GM23338 (cell line): ENCODE measurements at regions not wholly inside any gene's neighbourhood (a gene's known extent, or its start where the extent isn't known, plus 50 kb on each side); places are given as distances from the start of the nearest gene placed in this dataset.

Experiments
- ATAC-seq: fragments of 200-7000 bp; cut with Tn5 transposase; 3 replicates; pipeline ENCODE4 v1.9.1; 2020
- DNase-seq: peaks from one replicate; pipeline ENCODE4 v3.0.0-alpha.2; 2015; ENCODE audit warnings: low spot score
- H2AFZ ChIP-seq: fragments of 200-600 bp; sonication (generic); 2 replicates; pipeline ENCODE4 v1.8.0; 2016; ENCODE audit warnings: antibody characterized with exemption, mild to moderate bottlenecking, moderate library complexity
- H3F3A ChIP-seq: fragments of 200-600 bp; sonication (generic); replicated peaks from 2 replicates; pipeline ENCODE4 v1.8.0; 2017; ENCODE audit warnings: antibody characterized with exemption, mixed run types, low read depth
- H3K27ac ChIP-seq: fragments of 200-600 bp; sonication (generic); 2 replicates; pipeline ENCODE4 v1.6.1; 2016; ENCODE audit warnings: low read depth
- H3K27me3 ChIP-seq: fragments of 200-600 bp; sonication (generic); 2 replicates; pipeline ENCODE4 v1.8.0; 2016; ENCODE audit warnings: mild to moderate bottlenecking, mixed run types, moderate library complexity; ENCODE audit not compliant: insufficient read depth
- H3K36me3 ChIP-seq: fragments of 200-600 bp; sonication (generic); 2 replicates; pipeline ENCODE4 v1.8.0; 2016; ENCODE audit warnings: mild to moderate bottlenecking; ENCODE audit not compliant: insufficient read depth
- H3K4me1 ChIP-seq: fragments of 200-600 bp; sonication (generic); 2 replicates; pipeline ENCODE4 v1.8.0; 2016; ENCODE audit warnings: mild to moderate bottlenecking, moderate library complexity; ENCODE audit not compliant: insufficient read depth
- H3K4me2 ChIP-seq: fragments of 200-600 bp; sonication (generic); 2 replicates; pipeline ENCODE4 v1.7.1; 2017; ENCODE audit warnings: mixed run types
- H3K4me3 ChIP-seq: fragments of 200-600 bp; sonication (generic); 2 replicates; pipeline ENCODE4 v1.6.1; 2016; ENCODE audit warnings: mixed run types
- H3K79me2 ChIP-seq: fragments of 200-600 bp; sonication (generic); replicated peaks from 2 replicates; pipeline ENCODE4 v1.8.0; 2017; ENCODE audit warnings: mild to moderate bottlenecking; ENCODE audit not compliant: insufficient read depth
- H3K9me2 ChIP-seq: fragments of 200-600 bp; sonication (generic); 2 replicates; pipeline ENCODE4 v1.8.0; 2017; ENCODE audit not compliant: insufficient read depth
- H4K20me1 ChIP-seq: fragments of 200-600 bp; sonication (generic); replicated peaks from 2 replicates; pipeline ENCODE4 v1.8.0; 2017; ENCODE audit warnings: mild to moderate bottlenecking; ENCODE audit not compliant: insufficient read depth
- H3K27ac Mint-ChIP-seq: 2 replicates; pipeline ENCODE4 v1.8.0; 2020; ENCODE audit warnings: inconsistent platforms, mild to moderate bottlenecking, moderate library complexity, mixed read lengths
- H3K27me3 Mint-ChIP-seq: 3 replicates; pipeline ENCODE4 v1.8.0; 2022; ENCODE audit warnings: low read depth, mild to moderate bottlenecking, moderate library complexity, mixed read lengths, inconsistent platforms; ENCODE audit not compliant: insufficient read depth, poor library complexity
- H3K36me3 Mint-ChIP-seq: 3 replicates; pipeline ENCODE4 v1.8.0; 2021; ENCODE audit warnings: low read depth, mild to moderate bottlenecking, inconsistent platforms, moderate library complexity, mixed read lengths
- H3K4me1 Mint-ChIP-seq: 3 replicates; pipeline ENCODE4 v1.8.0; 2020; ENCODE audit warnings: mild to moderate bottlenecking, inconsistent platforms, mixed read lengths
- H3K4me3 Mint-ChIP-seq: 3 replicates; pipeline ENCODE4 v1.8.0; 2021; ENCODE audit warnings: moderate library complexity, mild to moderate bottlenecking, inconsistent platforms, mixed read lengths
- H3K9me3 Mint-ChIP-seq: 3 replicates; pipeline ENCODE4 v1.8.0; 2020; ENCODE audit warnings: moderate library complexity, mild to moderate bottlenecking, inconsistent platforms, mixed read lengths
- CREB1 ChIP-seq: fragments of 250-450 bp; sonication (Bioruptor Pico); IDR thresholded peaks from 2 replicates; pipeline ENCODE4 v1.5.0; 2020; ENCODE audit warnings: low read depth, mild to moderate bottlenecking, moderate library complexity
- EZH2 ChIP-seq: fragments of 200-600 bp; sonication (generic); IDR thresholded peaks from one replicate; pipeline ENCODE4 v1.8.0; 2017; ENCODE audit warnings: antibody characterized with exemption, mild to moderate bottlenecking, low read depth; ENCODE audit not compliant: unreplicated experiment
- EZH2phosphoT487 ChIP-seq: fragments of 200-600 bp; sonication (generic); IDR thresholded peaks from one replicate; pipeline ENCODE4 v1.8.1; 2018; ENCODE audit warnings: antibody characterized with exemption; ENCODE audit not compliant: unreplicated experiment
- JUNB ChIP-seq: IDR thresholded peaks from one replicate; pipeline ENCODE4 v1.6.1; 2016; ENCODE audit warnings: antibody characterized with exemption; ENCODE audit not compliant: unreplicated experiment
- NANOG ChIP-seq: IDR thresholded peaks from 2 replicates; pipeline ENCODE4 v1.6.1; 2016; ENCODE audit warnings: antibody characterized with exemption, borderline replicate concordance
- POLR2AphosphoS5 ChIP-seq: IDR thresholded peaks from 2 replicates; pipeline ENCODE4 v1.6.1; 2016; ENCODE audit warnings: antibody characterized with exemption, low read depth
- STAT1 ChIP-seq: IDR thresholded peaks from one replicate; pipeline ENCODE4 v1.6.1; 2016; ENCODE audit warnings: antibody characterized with exemption; ENCODE audit not compliant: unreplicated experiment
- ZNF114 ChIP-seq: fragments of 250-450 bp; sonication (Bioruptor Pico); IDR thresholded peaks from 2 replicates; pipeline ENCODE4 v1.5.0; 2020; ENCODE audit warnings: mild to moderate bottlenecking, moderate library complexity
- ZNF331 ChIP-seq: fragments of 250-450 bp; sonication (Bioruptor Pico); IDR thresholded peaks from 2 replicates; pipeline ENCODE4 v1.5.0; 2020; ENCODE audit warnings: low read depth, mild to moderate bottlenecking, moderate library complexity
- TF ChIP-seq, protein P1 (sequence below): IDR thresholded peaks from 2 replicates; pipeline ENCODE4 v1.6.1; 2016; ENCODE audit warnings: antibody characterized with exemption
- TF ChIP-seq, protein P2 (sequence below): fragments of 250-450 bp; sonication (Bioruptor Pico); IDR thresholded peaks from 2 replicates; pipeline ENCODE4 v1.5.0; 2020; ENCODE audit warnings: mild to moderate bottlenecking, moderate library complexity
- TF ChIP-seq, protein P3 (sequence below): IDR thresholded peaks from one replicate; pipeline ENCODE4 v1.6.1; 2018; ENCODE audit warnings: antibody characterized with exemption; ENCODE audit not compliant: unreplicated experiment
- TF ChIP-seq, protein P4 (sequence below), 2 experiments: fragments of 200-600 bp in 1 of 2; sonication (generic) in 1 of 2; conservative IDR thresholded peaks; 2 replicates each; pipeline versions ENCODE4 v1.5.1 to v1.6.1; 2016 to 2017; ENCODE audit warnings: antibody characterized with exemption in 2 of 2, low read depth in 2 of 2, mild to moderate bottlenecking in 2 of 2, moderate library complexity in 1 of 2

DNA sequence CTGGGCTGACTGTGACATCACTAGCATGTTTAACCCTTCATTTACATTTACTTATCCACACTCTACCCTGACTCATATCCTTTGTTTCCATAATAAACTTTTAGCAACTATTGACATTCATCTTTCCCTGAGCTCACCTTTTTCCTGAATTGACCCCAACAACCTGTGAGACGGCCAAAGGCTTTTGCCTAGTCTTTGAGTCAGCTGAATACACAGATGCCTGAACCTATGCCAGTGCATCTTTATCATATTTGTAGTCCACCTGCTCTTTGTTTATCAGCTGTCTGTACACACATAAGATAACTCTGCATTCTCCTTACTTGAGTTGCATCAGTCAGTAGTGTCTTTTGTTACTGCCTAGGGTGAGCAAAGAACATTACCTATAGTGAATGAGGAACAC, 128.5 kb upstream of the HMHB1 start:
- H3F3A ChIP-seq, result no peaks in the 10 kb centered on the region
- no peaks in the 10 kb centered on the region for H3K36me3 ChIP-seq
- no peak overlapping the region for H3K4me2 ChIP-seq
- Mint-ChIP-seq H3K27me3 (no peaks in the 10 kb centered on the region), H3K4me1 (no peaks in the 10 kb centered on the region), H3K27ac (no peak overlapping the region), H3K4me3 (no peak overlapping the region), H3K36me3 (no peaks in the 10 kb centered on the region), H3K9me3 (no peaks in the 10 kb centered on the region)
- TF ChIP-seq, protein P1, sequence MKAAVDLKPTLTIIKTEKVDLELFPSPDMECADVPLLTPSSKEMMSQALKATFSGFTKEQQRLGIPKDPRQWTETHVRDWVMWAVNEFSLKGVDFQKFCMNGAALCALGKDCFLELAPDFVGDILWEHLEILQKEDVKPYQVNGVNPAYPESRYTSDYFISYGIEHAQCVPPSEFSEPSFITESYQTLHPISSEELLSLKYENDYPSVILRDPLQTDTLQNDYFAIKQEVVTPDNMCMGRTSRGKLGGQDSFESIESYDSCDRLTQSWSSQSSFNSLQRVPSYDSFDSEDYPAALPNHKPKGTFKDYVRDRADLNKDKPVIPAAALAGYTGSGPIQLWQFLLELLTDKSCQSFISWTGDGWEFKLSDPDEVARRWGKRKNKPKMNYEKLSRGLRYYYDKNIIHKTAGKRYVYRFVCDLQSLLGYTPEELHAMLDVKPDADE, result no peak
- TF ChIP-seq EZH2phosphoT487, result no peak
- TF ChIP-seq, protein P2, sequence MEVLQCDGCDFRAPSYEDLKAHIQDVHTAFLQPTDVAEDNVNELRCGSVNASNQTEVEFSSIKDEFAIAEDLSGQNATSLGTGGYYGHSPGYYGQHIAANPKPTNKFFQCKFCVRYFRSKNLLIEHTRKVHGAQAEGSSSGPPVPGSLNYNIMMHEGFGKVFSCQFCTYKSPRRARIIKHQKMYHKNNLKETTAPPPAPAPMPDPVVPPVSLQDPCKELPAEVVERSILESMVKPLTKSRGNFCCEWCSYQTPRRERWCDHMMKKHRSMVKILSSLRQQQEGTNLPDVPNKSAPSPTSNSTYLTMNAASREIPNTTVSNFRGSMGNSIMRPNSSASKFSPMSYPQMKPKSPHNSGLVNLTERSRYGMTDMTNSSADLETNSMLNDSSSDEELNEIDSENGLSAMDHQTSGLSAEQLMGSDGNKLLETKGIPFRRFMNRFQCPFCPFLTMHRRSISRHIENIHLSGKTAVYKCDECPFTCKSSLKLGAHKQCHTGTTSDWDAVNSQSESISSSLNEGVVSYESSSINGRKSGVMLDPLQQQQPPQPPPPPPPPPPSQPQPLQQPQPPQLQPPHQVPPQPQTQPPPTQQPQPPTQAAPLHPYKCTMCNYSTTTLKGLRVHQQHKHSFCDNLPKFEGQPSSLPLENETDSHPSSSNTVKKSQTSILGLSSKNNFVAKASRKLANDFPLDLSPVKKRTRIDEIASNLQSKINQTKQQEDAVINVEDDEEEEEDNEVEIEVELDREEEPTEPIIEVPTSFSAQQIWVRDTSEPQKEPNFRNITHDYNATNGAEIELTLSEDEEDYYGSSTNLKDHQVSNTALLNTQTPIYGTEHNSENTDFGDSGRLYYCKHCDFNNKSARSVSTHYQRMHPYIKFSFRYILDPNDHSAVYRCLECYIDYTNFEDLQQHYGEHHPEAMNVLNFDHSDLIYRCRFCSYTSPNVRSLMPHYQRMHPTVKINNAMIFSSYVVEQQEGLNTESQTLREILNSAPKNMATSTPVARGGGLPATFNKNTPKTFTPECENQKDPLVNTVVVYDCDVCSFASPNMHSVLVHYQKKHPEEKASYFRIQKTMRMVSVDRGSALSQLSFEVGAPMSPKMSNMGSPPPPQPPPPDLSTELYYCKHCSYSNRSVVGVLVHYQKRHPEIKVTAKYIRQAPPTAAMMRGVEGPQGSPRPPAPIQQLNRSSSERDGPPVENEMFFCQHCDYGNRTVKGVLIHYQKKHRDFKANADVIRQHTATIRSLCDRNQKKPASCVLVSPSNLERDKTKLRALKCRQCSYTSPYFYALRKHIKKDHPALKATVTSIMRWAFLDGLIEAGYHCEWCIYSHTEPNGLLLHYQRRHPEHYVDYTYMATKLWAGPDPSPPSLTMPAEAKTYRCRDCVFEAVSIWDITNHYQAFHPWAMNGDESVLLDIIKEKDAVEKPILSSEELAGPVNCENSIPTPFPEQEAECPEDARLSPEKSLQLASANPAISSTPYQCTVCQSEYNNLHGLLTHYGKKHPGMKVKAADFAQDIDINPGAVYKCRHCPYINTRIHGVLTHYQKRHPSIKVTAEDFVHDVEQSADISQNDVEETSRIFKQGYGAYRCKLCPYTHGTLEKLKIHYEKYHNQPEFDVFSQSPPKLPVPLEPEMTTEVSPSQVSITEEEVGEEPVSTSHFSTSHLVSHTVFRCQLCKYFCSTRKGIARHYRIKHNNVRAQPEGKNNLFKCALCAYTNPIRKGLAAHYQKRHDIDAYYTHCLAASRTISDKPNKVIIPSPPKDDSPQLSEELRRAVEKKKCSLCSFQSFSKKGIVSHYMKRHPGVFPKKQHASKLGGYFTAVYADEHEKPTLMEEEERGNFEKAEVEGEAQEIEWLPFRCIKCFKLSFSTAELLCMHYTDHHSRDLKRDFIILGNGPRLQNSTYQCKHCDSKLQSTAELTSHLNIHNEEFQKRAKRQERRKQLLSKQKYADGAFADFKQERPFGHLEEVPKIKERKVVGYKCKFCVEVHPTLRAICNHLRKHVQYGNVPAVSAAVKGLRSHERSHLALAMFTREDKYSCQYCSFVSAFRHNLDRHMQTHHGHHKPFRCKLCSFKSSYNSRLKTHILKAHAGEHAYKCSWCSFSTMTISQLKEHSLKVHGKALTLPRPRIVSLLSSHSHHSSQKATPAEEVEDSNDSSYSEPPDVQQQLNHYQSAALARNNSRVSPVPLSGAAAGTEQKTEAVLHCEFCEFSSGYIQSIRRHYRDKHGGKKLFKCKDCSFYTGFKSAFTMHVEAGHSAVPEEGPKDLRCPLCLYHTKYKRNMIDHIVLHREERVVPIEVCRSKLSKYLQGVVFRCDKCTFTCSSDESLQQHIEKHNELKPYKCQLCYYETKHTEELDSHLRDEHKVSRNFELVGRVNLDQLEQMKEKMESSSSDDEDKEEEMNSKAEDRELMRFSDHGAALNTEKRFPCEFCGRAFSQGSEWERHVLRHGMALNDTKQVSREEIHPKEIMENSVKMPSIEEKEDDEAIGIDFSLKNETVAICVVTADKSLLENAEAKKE (CRISPR knock-in tag), result no peak
- no peak for TF ChIP-seq ZNF331 (CRISPR knock-in tag)
- TF ChIP-seq JUNB, result no peak
- no peak for TF ChIP-seq ZNF114
- no peak for TF ChIP-seq STAT1
- TF ChIP-seq, protein P3, sequence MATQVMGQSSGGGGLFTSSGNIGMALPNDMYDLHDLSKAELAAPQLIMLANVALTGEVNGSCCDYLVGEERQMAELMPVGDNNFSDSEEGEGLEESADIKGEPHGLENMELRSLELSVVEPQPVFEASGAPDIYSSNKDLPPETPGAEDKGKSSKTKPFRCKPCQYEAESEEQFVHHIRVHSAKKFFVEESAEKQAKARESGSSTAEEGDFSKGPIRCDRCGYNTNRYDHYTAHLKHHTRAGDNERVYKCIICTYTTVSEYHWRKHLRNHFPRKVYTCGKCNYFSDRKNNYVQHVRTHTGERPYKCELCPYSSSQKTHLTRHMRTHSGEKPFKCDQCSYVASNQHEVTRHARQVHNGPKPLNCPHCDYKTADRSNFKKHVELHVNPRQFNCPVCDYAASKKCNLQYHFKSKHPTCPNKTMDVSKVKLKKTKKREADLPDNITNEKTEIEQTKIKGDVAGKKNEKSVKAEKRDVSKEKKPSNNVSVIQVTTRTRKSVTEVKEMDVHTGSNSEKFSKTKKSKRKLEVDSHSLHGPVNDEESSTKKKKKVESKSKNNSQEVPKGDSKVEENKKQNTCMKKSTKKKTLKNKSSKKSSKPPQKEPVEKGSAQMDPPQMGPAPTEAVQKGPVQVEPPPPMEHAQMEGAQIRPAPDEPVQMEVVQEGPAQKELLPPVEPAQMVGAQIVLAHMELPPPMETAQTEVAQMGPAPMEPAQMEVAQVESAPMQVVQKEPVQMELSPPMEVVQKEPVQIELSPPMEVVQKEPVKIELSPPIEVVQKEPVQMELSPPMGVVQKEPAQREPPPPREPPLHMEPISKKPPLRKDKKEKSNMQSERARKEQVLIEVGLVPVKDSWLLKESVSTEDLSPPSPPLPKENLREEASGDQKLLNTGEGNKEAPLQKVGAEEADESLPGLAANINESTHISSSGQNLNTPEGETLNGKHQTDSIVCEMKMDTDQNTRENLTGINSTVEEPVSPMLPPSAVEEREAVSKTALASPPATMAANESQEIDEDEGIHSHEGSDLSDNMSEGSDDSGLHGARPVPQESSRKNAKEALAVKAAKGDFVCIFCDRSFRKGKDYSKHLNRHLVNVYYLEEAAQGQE, result no peak
- TF ChIP-seq EZH2, result no peak
- TF ChIP-seq, protein P4, sequence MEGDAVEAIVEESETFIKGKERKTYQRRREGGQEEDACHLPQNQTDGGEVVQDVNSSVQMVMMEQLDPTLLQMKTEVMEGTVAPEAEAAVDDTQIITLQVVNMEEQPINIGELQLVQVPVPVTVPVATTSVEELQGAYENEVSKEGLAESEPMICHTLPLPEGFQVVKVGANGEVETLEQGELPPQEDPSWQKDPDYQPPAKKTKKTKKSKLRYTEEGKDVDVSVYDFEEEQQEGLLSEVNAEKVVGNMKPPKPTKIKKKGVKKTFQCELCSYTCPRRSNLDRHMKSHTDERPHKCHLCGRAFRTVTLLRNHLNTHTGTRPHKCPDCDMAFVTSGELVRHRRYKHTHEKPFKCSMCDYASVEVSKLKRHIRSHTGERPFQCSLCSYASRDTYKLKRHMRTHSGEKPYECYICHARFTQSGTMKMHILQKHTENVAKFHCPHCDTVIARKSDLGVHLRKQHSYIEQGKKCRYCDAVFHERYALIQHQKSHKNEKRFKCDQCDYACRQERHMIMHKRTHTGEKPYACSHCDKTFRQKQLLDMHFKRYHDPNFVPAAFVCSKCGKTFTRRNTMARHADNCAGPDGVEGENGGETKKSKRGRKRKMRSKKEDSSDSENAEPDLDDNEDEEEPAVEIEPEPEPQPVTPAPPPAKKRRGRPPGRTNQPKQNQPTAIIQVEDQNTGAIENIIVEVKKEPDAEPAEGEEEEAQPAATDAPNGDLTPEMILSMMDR (conservative IDR thresholded peaks at IDR 0.05; ENCODE audit: low read depth in 2 of 2), result no peak
- TF ChIP-seq CREB1, result no peak
- TF ChIP-seq POLR2AphosphoS5, result no peak
- no peak for TF ChIP-seq NANOG
- no peaks in the 10 kb centered on the region for H3K79me2 ChIP-seq
- no peaks in the 10 kb centered on the region for H4K20me1 ChIP-seq
- no peaks in the 10 kb centered on the region for H3K27me3 ChIP-seq
- no peak overlapping the region for H3K4me3 ChIP-seq
- no peaks in the 10 kb centered on the region for H3K4me1 ChIP-seq
- DNase-seq, result no peak
- no peaks in the 10 kb centered on the region for H3K9me2 ChIP-seq
- no peak overlapping the region for H2AFZ ChIP-seq
- no peak overlapping the region for H3K27ac ChIP-seq
- no peak for ATAC-seq
